ENCODE measurements at regions not wholly inside any gene's neighbourhood (a gene's known extent, or its start where the extent isn't known, plus 50 kb on each side); places are given as distances from the start of the nearest gene placed in this dataset.

- 0 out of 2 replicates have a peak, but pooled peaks cover 5% of the 10 kb centered on the region for H3K36me3 Mint-ChIP-seq
- POLR2A ChIA-PET: no interaction called here
- CTCF ChIA-PET: no interaction called here
Observed at GRCh38 chr13:64866331-64866730, 2363.8 kb downstream of the PCDH9 start.

More at GRCh38 chr13:64866331-64866730, 2363.8 kb downstream of the PCDH9 start:
- Mint-ChIP-seq H3K27ac (no peak overlapping the region), H3K27me3 (ENCODE audit: low read depth) (no peaks in the 10 kb centered on the region), H3K4me1 (peaks cover 5% of the 10 kb centered on the region), H3K4me3 (no peak overlapping the region), H3K9me3 (peaks cover 22% of the 10 kb centered on the region)
- ATAC-seq: no peak
- no peak for DNase-seq (ENCODE audit: low spot score)
- no peak for TF ChIP-seq ZNF671 (CRISPR knock-in tag; IDR thresholded peaks at IDR 0.05)
- no peak for TF ChIP-seq MAX (CRISPR knock-in tag; IDR thresholded peaks at IDR 0.05)
- TF ChIP-seq NFATC4 (CRISPR knock-in tag; IDR thresholded peaks at IDR 0.05): no peak
- TF ChIP-seq E2F1 (CRISPR knock-in tag; IDR thresholded peaks at IDR 0.05): no peak
- TF ChIP-seq ZNF138 (CRISPR knock-in tag; conservative IDR thresholded peaks at IDR 0.05): no peak
- TF ChIP-seq ZNF121 (CRISPR knock-in tag; IDR thresholded peaks at IDR 0.05): no peak
- no peak for TF ChIP-seq ATF2 (CRISPR knock-in tag; IDR thresholded peaks at IDR 0.05; ENCODE audit: borderline replicate concordance, low read depth)
- TF ChIP-seq PREB (CRISPR knock-in tag; IDR thresholded peaks at IDR 0.05; ENCODE audit: borderline replicate concordance): no peak
- TF ChIP-seq JUN (CRISPR knock-in tag; IDR thresholded peaks at IDR 0.05): no peak
- TF ChIP-seq GTF2I (CRISPR knock-in tag; conservative IDR thresholded peaks at IDR 0.05): no peak
- no peak for TF ChIP-seq NR2C2 (CRISPR knock-in tag; IDR thresholded peaks at IDR 0.05)
- TF ChIP-seq USF1 (CRISPR knock-in tag; IDR thresholded peaks at IDR 0.05): no peak
- no peak for TF ChIP-seq STAT6 (CRISPR knock-in tag; conservative IDR thresholded peaks at IDR 0.05; ENCODE audit: low read depth)
- TF ChIP-seq TEAD1 (CRISPR knock-in tag; IDR thresholded peaks at IDR 0.05): no peak
- no peak for TF ChIP-seq MYBL2 (CRISPR knock-in tag; IDR thresholded peaks at IDR 0.05)
- no peak for TF ChIP-seq TP53 (CRISPR knock-in tag; IDR thresholded peaks at IDR 0.05)
- no peak for TF ChIP-seq MXD4 (CRISPR knock-in tag; IDR thresholded peaks at IDR 0.05; ENCODE audit: borderline replicate concordance)
